Stimulated activated CD4-positive, alpha-beta T cell treated with anti-CD3 and anti-CD28 coated beads, Interleukin-15, amount 100 ng/mL, for 1 hour (primary cell): ENCODE measurements at regions not wholly inside any gene's neighbourhood (a gene's known extent, or its start where the extent isn't known, plus 50 kb on each side); places are given as distances from the start of the nearest gene placed in this dataset.

Experiments
- DNase-seq, 2 donors: peaks; one replicate each; pipeline ENCODE4 v3.0.0-alpha.2; 2020; ENCODE audit warnings: low read depth in 1 of 2, low spot score in 1 of 2

DNA sequence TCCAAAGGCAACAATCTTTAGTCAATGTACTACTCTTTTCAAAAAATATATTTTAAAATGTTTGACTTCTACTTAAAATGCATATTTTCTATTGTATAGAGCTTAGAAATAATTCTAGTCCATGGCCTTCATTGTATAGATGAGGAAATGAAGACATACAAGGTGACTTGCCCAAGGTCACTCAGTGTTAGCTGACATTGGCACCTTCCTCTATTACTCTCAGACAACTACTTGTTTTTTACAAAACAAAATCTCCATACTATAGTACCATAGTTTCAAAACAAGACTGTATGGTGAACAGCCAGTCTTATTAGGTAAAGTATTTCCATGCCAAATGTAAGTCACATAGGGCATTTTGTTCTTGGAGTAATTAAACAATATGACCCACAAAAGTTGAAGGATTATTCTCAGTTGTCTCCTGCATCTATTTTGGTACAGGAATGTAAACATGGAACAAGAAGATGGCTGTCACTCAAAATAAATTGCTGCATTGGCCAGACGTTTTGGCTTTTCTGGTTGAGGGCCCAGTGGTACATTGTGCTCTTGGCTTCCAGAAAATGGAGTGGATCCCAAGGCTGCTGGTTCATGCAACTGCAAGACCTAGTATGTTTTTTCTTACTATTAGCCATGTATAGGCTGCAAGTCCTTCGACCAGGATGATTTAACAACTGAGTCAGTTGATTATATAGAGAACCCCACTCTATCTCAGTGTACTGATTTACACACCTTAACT is 54.3 kb upstream of the NOX3 start:
- DNase-seq, result no peak

GRCh38 chr6:155505608-155505989 is 50.0 kb upstream of the NOX3 start:
- DNase-seq, result no peak
